IMR-90 (cell line): ENCODE measurements at regions not wholly inside any gene's neighbourhood (a gene's known extent, or its start where the extent isn't known, plus 50 kb on each side); places are given as distances from the start of the nearest gene placed in this dataset.

ENCODE experiments used
- ATAC-seq: fragments of 200-7000 bp; cut with Tn5 transposase; 2 replicates; pipeline ENCODE4 v1.9.1; 2020; ENCODE audit warnings: low read depth, mild to moderate bottlenecking, moderate library complexity
- BruUV-seq: library from RNA; stranded (reverse); fragments of 400-500 nt; replicated peaks from 2 replicates; lab custom pipeline; 2021; lab: Mats Ljungman, UMichigan
- CTCF ChIA-PET: fragments of 300-600 bp; formaldehyde crosslinking; extraction: SDS; loops from one replicate; lab custom pipeline; 2021; ENCODE audit warnings: antibody characterized with exemption; lab: Yijun Ruan, JAX
- POLR2A ChIA-PET: fragments of 300-600 bp; sonication (Branson Sonifier 250); formaldehyde crosslinking; loops from one replicate; lab custom pipeline; 2022; ENCODE audit warnings: antibody characterized with exemption; ENCODE audit not compliant: unreplicated experiment; lab: Charles Lee
- DNase-seq: peaks from one replicate; pipeline ENCODE4 v3.0.0; 2013
- H2AFZ ChIP-seq: replicated peaks from 2 replicates; pipeline ENCODE3; 2013; ENCODE audit warnings: low read length, mild to moderate bottlenecking; ENCODE audit not compliant: poor library complexity
- H2AK5ac ChIP-seq: 2 replicates; pipeline ENCODE4 v1.6.1; 2013; ENCODE audit warnings: low read depth, low read length, inconsistent platforms
- H2AK9ac ChIP-seq: replicated peaks from 2 replicates; pipeline ENCODE3; 2013; ENCODE audit warnings: mild to moderate bottlenecking, low read depth, low read length, moderate library complexity; ENCODE audit not compliant: poor library complexity
- H2BK120ac ChIP-seq: 2 replicates; pipeline ENCODE4 v1.6.1; 2013; ENCODE audit warnings: low read depth, low read length, inconsistent platforms
- H2BK15ac ChIP-seq: 3 replicates; pipeline ENCODE4 v1.6.1; 2013; ENCODE audit warnings: low read depth, low read length, inconsistent platforms
- H2BK20ac ChIP-seq: 2 replicates; pipeline ENCODE4 v1.6.1; 2013; ENCODE audit warnings: low read depth, mild to moderate bottlenecking, inconsistent platforms, low read length, moderate library complexity
- H2BK5ac ChIP-seq: 2 replicates; pipeline ENCODE4 v1.6.1; 2013; ENCODE audit warnings: mild to moderate bottlenecking, low read depth, low read length, inconsistent platforms; ENCODE audit not compliant: poor library complexity, severe bottlenecking
- H3K14ac ChIP-seq: replicated peaks from 2 replicates; pipeline ENCODE4 v1.6.1; 2013; ENCODE audit warnings: low read depth, low read length, inconsistent platforms
- H3K18ac ChIP-seq: 2 replicates; pipeline ENCODE4 v1.6.1; 2013; ENCODE audit warnings: low read depth, low read length, control low read depth
- H3K23ac ChIP-seq: 2 replicates; pipeline ENCODE4 v1.6.1; 2013; ENCODE audit warnings: low read depth, low read length, inconsistent platforms
- H3K27ac ChIP-seq: 2 replicates; pipeline ENCODE4 v1.5.1; 2013; ENCODE audit warnings: mild to moderate bottlenecking, control low read depth, low read length; ENCODE audit not compliant: insufficient read depth
- H3K27me3 ChIP-seq: 2 replicates; pipeline ENCODE4 v1.6.1; 2013; ENCODE audit warnings: low read length; ENCODE audit not compliant: control insufficient read depth, insufficient read depth
- H3K36me3 ChIP-seq: 2 replicates; pipeline ENCODE4 v1.6.1; 2013; ENCODE audit warnings: low read length, mixed read lengths; ENCODE audit not compliant: control insufficient read depth, insufficient read depth
- H3K4ac ChIP-seq: 2 replicates; pipeline ENCODE4 v1.6.1; 2013; ENCODE audit warnings: low read depth, low read length, inconsistent platforms
- H3K4me1 ChIP-seq: 2 replicates; pipeline ENCODE4 v1.6.1; 2013; ENCODE audit warnings: low read length, mixed read lengths; ENCODE audit not compliant: control insufficient read depth, insufficient read depth
- H3K4me2 ChIP-seq: 2 replicates; pipeline ENCODE4 v1.6.1; 2013; ENCODE audit warnings: low read depth, mild to moderate bottlenecking, control low read depth, low read length, moderate library complexity
- H3K4me3 ChIP-seq: 2 replicates; pipeline ENCODE4 v1.5.1; 2013; ENCODE audit warnings: low read depth, mild to moderate bottlenecking, control low read depth, low read length, moderate library complexity; ENCODE audit not compliant: insufficient read depth
- H3K56ac ChIP-seq: 2 replicates; pipeline ENCODE4 v1.6.1; 2013; ENCODE audit warnings: low read length, inconsistent platforms; ENCODE audit not compliant: insufficient read depth; ENCODE audit errors: extremely low read depth
- H3K79me1 ChIP-seq, 2 experiments: 2 replicates each; pipeline ENCODE4 v1.6.1; 2013; ENCODE audit warnings: low read length in 2 of 2, inconsistent platforms in 1 of 2, low read depth in 1 of 2
- H3K9ac ChIP-seq: 2 replicates; pipeline ENCODE4 v1.6.1; 2013; ENCODE audit warnings: low read depth, low read length, control low read depth
- H3K9me1 ChIP-seq: 2 replicates; pipeline ENCODE4 v1.6.1; 2013; ENCODE audit warnings: low read length, inconsistent platforms; ENCODE audit not compliant: insufficient read depth
- H3K9me3 ChIP-seq: 2 replicates; pipeline ENCODE4 v1.6.1; 2013; ENCODE audit warnings: low read length; ENCODE audit not compliant: control insufficient read depth, insufficient read depth
- H4K20me1 ChIP-seq: 2 replicates; pipeline ENCODE4 v1.6.1; 2013; ENCODE audit warnings: low read length, inconsistent platforms; ENCODE audit not compliant: insufficient read depth
- H4K5ac ChIP-seq: 2 replicates; pipeline ENCODE4 v1.6.1; 2013; ENCODE audit warnings: mild to moderate bottlenecking, low read depth, low read length, control low read depth
- H4K8ac ChIP-seq, 2 experiments: 2 replicates each; pipeline ENCODE4 v1.6.1; 2013; ENCODE audit warnings: low read depth in 2 of 2, low read length in 2 of 2, control low read depth in 1 of 2, inconsistent platforms in 1 of 2
- H4K91ac ChIP-seq: 2 replicates; pipeline ENCODE4 v1.6.1; 2013; ENCODE audit warnings: low read depth, low read length, inconsistent platforms; ENCODE audit not compliant: insufficient read depth
- CHD1 ChIP-seq: IDR thresholded peaks from 2 replicates; pipeline ENCODE4 v1.6.1; 2012; ENCODE audit warnings: low read depth, low read length, improper control_type of control experiment
- POLR2A ChIP-seq: IDR thresholded peaks from 2 replicates; pipeline ENCODE4 v1.6.1; 2012; ENCODE audit warnings: mild to moderate bottlenecking, low read depth, low read length
- WGBS, 2 experiments: methylation state at CpG; one replicate each; pipeline versions ENCODE4 v1.1.5 to v1.1.7; 2013; ENCODE audit warnings: missing lambda C conversion rate in 2 of 2; ENCODE audit not compliant: insufficient read length in 1 of 2; ENCODE audit errors: extremely low coverage in 2 of 2; 5-methylcytosine and 5-hydroxymethylcytosine counted together
- dilution Hi-C: fragments of 300-500 bp; cut with HindIII; formaldehyde crosslinking; loops from one replicate; pipeline ENCODE4 v1.14.3; 2018; ENCODE audit warnings: low sequenced_read_pairs; ENCODE audit not compliant: unreplicated experiment
- in situ Hi-C: fragments of 300-500 bp; cut with MboI; formaldehyde crosslinking; loops from 3 replicates; pipeline ENCODE4 v1.14.3; 2019; ENCODE audit warnings: low sequenced_read_pairs, inconsistent platforms, mixed read lengths
- intact Hi-C: fragments of 100-400 bp; cut with micrococcal nuclease; formaldehyde crosslinking; loops from 2 replicates; pipeline ENCODE4 v1.10.0; 2022
- TF ChIP-seq, protein P1 (sequence below): fragments of 150-350 bp; IDR thresholded peaks from 2 replicates; pipeline ENCODE4 v1.6.1; 2017; ENCODE audit warnings: mild to moderate bottlenecking, antibody characterized with exemption, low read length, low read depth

DNA sequence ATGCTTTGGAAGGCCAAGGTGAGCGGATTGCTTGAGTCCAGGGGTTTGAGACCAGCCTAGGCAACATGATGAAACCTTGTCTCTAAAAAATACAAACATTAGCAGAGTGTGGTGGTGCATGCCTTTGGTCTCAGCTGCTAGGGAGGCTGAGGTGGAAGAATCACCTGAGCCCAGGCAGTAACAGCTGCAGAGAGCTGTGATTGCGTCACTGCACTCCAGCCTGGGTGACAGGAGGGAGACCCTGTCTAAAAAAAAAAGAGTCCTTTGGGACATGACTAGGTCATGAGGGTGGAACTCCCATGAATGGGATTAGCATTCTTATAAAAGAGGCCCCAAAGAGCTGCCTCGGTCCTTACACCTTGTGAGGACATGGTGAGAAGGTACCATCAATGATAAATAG, 436.0 kb upstream of the NR5A2 start:
- H3K4me2 ChIP-seq: no peak overlapping the region
- ATAC-seq (no peak), DNase-seq (no peak)
- dilution Hi-C loops: no loop called here
- H3K9me1 ChIP-seq: no peaks in the 10 kb centered on the region
- in situ Hi-C loops: no loop called here
- H3K9me3 ChIP-seq: no peaks in the 10 kb centered on the region
- H3K4ac ChIP-seq: no peak overlapping the region
- no peak overlapping the region for H3K4me3 ChIP-seq
- no peak overlapping the region for H3K18ac ChIP-seq
- no peaks in the 10 kb centered on the region for H3K4me1 ChIP-seq
- WGBS, 2 experiments: 60% methylated on average over 1 of the region's 3 CpGs; no CpG with 5 or more reads in 1 of the 2 experiments
- TF ChIP-seq CHD1: no peak
- TF ChIP-seq, protein P1, sequence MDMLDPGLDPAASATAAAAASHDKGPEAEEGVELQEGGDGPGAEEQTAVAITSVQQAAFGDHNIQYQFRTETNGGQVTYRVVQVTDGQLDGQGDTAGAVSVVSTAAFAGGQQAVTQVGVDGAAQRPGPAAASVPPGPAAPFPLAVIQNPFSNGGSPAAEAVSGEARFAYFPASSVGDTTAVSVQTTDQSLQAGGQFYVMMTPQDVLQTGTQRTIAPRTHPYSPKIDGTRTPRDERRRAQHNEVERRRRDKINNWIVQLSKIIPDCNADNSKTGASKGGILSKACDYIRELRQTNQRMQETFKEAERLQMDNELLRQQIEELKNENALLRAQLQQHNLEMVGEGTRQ: no peak
- no peak for TF ChIP-seq POLR2A
- H3K9ac ChIP-seq: no peak overlapping the region
- H4K8ac ChIP-seq: no peak overlapping the region
- H2BK5ac ChIP-seq: no peak overlapping the region
- H2BK20ac ChIP-seq: no peak overlapping the region
- H3K56ac ChIP-seq: no peak overlapping the region
- ChIA-PET POLR2A (no interaction called here), CTCF (no interaction called here)
- H3K14ac ChIP-seq: no peak overlapping the region
- BruUV-seq: no TSS peak
- H4K91ac ChIP-seq: no peak overlapping the region
- no peak overlapping the region for H3K23ac ChIP-seq
- no peak overlapping the region for H2AK9ac ChIP-seq
- intact Hi-C loops: no loop called here
- no peak overlapping the region for H2AFZ ChIP-seq
- H2AK5ac ChIP-seq: no peak overlapping the region
- H3K36me3 ChIP-seq: no peaks in the 10 kb centered on the region
- no peak overlapping the region for H3K27ac ChIP-seq
- no peak overlapping the region for H2BK15ac ChIP-seq
- peaks cover 4% of the 10 kb centered on the region; the same call in 1 of the 2 replicates for H3K27me3 ChIP-seq
- no peak overlapping the region for H4K5ac ChIP-seq
- no peaks in the 10 kb centered on the region for H3K79me1 ChIP-seq
- H4K20me1 ChIP-seq: no peaks in the 10 kb centered on the region
- H2BK120ac ChIP-seq: no peak overlapping the region
